Liver (tissue), 8 donors: ENCODE measurements at regions not wholly inside any gene's neighbourhood (a gene's known extent, or its start where the extent isn't known, plus 50 kb on each side); places are given as distances from the start of the nearest gene placed in this dataset.

Experiments used
- DNase-seq: peaks from one replicate; pipeline ENCODE4 v3.0.0-alpha.2; 2017; ENCODE audit warnings: low spot score
- H3K27ac ChIP-seq, 2 donors: one replicate each; pipeline ENCODE4 v1.7.0; 2013; ENCODE audit warnings: inconsistent platforms in 2 of 2, low read length in 2 of 2, control low read depth in 1 of 2, low read depth in 1 of 2, mild to moderate bottlenecking in 1 of 2
- H3K27me3 ChIP-seq, 4 donors: one replicate each; pipeline versions ENCODE4 v1.6.1 to v1.7.0; 2013; ENCODE audit warnings: low read length in 3 of 4, inconsistent platforms in 1 of 4, mild to moderate bottlenecking in 1 of 4, moderate library complexity in 1 of 4; ENCODE audit not compliant: control insufficient read depth in 4 of 4, insufficient read depth in 4 of 4
- H3K36me3 ChIP-seq, 4 donors: one replicate each; pipeline versions ENCODE4 v1.6.1 to v1.7.0; 2013; ENCODE audit warnings: low read length in 3 of 4, mild to moderate bottlenecking in 3 of 4, low read depth in 1 of 4, moderate library complexity in 1 of 4; ENCODE audit not compliant: control insufficient read depth in 4 of 4, insufficient read depth in 3 of 4
- H3K4me1 ChIP-seq, 4 donors: one replicate each; pipeline versions ENCODE4 v1.6.1 to v1.7.0; 2013; ENCODE audit warnings: low read length in 3 of 4, mild to moderate bottlenecking in 3 of 4, moderate library complexity in 1 of 4; ENCODE audit not compliant: control insufficient read depth in 4 of 4, insufficient read depth in 4 of 4
- H3K4me3 ChIP-seq, 3 donors: one replicate each; pipeline versions ENCODE4 v1.6.1 to v1.7.0; 2013; ENCODE audit warnings: low read length in 3 of 3, control low read depth in 1 of 3, low read depth in 1 of 3, mild to moderate bottlenecking in 1 of 3
- H3K9ac ChIP-seq, 2 donors: one replicate each; pipeline ENCODE4 v1.7.0; 2013; ENCODE audit warnings: low read length in 2 of 2, mild to moderate bottlenecking in 2 of 2, moderate library complexity in 2 of 2, control low read depth in 1 of 2, low read depth in 1 of 2
- H3K9me3 ChIP-seq, 4 donors: one replicate each; pipeline versions ENCODE4 v1.6.1 to v1.7.0; 2013; ENCODE audit warnings: low read length in 3 of 4; ENCODE audit not compliant: control insufficient read depth in 4 of 4
- EGR1 ChIP-seq, 2 donors: IDR thresholded peaks; 2 replicates each; pipeline ENCODE4 v1.6.1; 2016 to 2018; ENCODE audit warnings: antibody characterized with exemption in 2 of 2, low read depth in 2 of 2
- FOXA1 ChIP-seq: IDR thresholded peaks from 2 replicates; pipeline ENCODE4 v1.6.1; 2016; ENCODE audit warnings: antibody characterized with exemption
- FOXA2 ChIP-seq: IDR thresholded peaks from 2 replicates; pipeline ENCODE4 v1.6.1; 2016; ENCODE audit warnings: antibody characterized with exemption
- GABPA ChIP-seq, 2 donors: IDR thresholded peaks in 1 of 2; conservative IDR thresholded peaks in 1 of 2; 2 replicates each; pipeline ENCODE4 v1.6.1; 2016; ENCODE audit warnings: antibody characterized with exemption in 2 of 2, mild to moderate bottlenecking in 1 of 2, moderate library complexity in 1 of 2
- HNF4A ChIP-seq, 2 donors: conservative IDR thresholded peaks; 2 replicates each; pipeline ENCODE4 v1.6.1; 2016; ENCODE audit warnings: antibody characterized with exemption in 2 of 2, mild to moderate bottlenecking in 2 of 2
- HNF4G ChIP-seq: IDR thresholded peaks from 2 replicates; pipeline ENCODE4 v1.6.1; 2016; ENCODE audit warnings: antibody characterized with exemption
- JUND ChIP-seq, 2 donors: IDR thresholded peaks; 2 replicates each; pipeline ENCODE4 v1.6.1; 2016; ENCODE audit warnings: antibody characterized with exemption in 2 of 2
- MAX ChIP-seq: IDR thresholded peaks from 2 replicates; pipeline ENCODE4 v1.6.1; 2016; ENCODE audit warnings: antibody characterized with exemption
- RAD21 ChIP-seq, 2 donors: IDR thresholded peaks; 2 replicates each; pipeline ENCODE4 v1.6.1; 2016; ENCODE audit warnings: antibody characterized with exemption in 2 of 2, mild to moderate bottlenecking in 2 of 2
- RXRA ChIP-seq, 2 donors: IDR thresholded peaks; 2 replicates each; pipeline ENCODE4 v1.6.1; 2017 to 2018; ENCODE audit warnings: antibody characterized with exemption in 2 of 2, mild to moderate bottlenecking in 1 of 2
- SP1 ChIP-seq: IDR thresholded peaks from 2 replicates; pipeline ENCODE4 v1.6.1; 2018; ENCODE audit warnings: antibody characterized with exemption, mild to moderate bottlenecking
- TAF1 ChIP-seq: conservative IDR thresholded peaks from 2 replicates; pipeline ENCODE4 v1.6.1; 2016; ENCODE audit warnings: antibody characterized with exemption, mild to moderate bottlenecking
- YY1 ChIP-seq: IDR thresholded peaks from 2 replicates; pipeline ENCODE4 v1.6.1; 2016; ENCODE audit warnings: antibody characterized with exemption, mild to moderate bottlenecking
- WGBS: extraction: QIAGEN DNeasy Blood & Tissue Kit; methylation state at CpG from one replicate; pipeline ENCODE4 v1.1.7; 2013; 5-methylcytosine and 5-hydroxymethylcytosine counted together
- TF ChIP-seq, protein P1 (sequence below): fragments of 150-350 bp; IDR thresholded peaks from 2 replicates; pipeline ENCODE4 v1.5.1; 2017; ENCODE audit warnings: improper control_type of control experiment, low read depth, low read length; ENCODE audit not compliant: missing input control
- TF ChIP-seq, protein P2 (sequence below): IDR thresholded peaks from 2 replicates; pipeline ENCODE4 v1.6.1; 2016; ENCODE audit warnings: antibody characterized with exemption, mild to moderate bottlenecking
- donor health status: healthy.
- donor health status: healthy.
- donor health status: healthy.
- donor health status: healthy.
- donor health status: healthy.

- H3K9me3 ChIP-seq = no peaks in the 10 kb centered on the region
- 82% methylated on average over 2 of the region's 2 CpGs for WGBS
- H3K9ac ChIP-seq = no peak overlapping the region
- H3K4me1 ChIP-seq = peaks cover 0 to 3% (median 0%) of the 10 kb centered on the region in 4 donors
- H3K27ac ChIP-seq = no peak overlapping the region
- H3K27me3 ChIP-seq = no peaks in the 10 kb centered on the region
- H3K36me3 ChIP-seq = no peaks in the 10 kb centered on the region
- DNase-seq = no peak
- H3K4me3 ChIP-seq = no peak overlapping the region
- TF ChIP-seq, protein P1, sequence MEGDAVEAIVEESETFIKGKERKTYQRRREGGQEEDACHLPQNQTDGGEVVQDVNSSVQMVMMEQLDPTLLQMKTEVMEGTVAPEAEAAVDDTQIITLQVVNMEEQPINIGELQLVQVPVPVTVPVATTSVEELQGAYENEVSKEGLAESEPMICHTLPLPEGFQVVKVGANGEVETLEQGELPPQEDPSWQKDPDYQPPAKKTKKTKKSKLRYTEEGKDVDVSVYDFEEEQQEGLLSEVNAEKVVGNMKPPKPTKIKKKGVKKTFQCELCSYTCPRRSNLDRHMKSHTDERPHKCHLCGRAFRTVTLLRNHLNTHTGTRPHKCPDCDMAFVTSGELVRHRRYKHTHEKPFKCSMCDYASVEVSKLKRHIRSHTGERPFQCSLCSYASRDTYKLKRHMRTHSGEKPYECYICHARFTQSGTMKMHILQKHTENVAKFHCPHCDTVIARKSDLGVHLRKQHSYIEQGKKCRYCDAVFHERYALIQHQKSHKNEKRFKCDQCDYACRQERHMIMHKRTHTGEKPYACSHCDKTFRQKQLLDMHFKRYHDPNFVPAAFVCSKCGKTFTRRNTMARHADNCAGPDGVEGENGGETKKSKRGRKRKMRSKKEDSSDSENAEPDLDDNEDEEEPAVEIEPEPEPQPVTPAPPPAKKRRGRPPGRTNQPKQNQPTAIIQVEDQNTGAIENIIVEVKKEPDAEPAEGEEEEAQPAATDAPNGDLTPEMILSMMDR = no peak
- TF ChIP-seq FOXA2 (no peak), HNF4A (conservative IDR thresholded peaks at IDR 0.05) (no peak), GABPA (IDR thresholded peaks at IDR 0.05 in 1 of 2, conservative IDR thresholded peaks at IDR 0.05 in 1 of 2) (no peak), EGR1 (IDR thresholded peaks at IDR 0.05; ENCODE audit: low read depth in 2 of 2) (no peak), TAF1 (no peak), HNF4G (no peak), FOXA1 (no peak), YY1 (no peak), SP1 (no peak)
These were observed 225.5 kb downstream of the ARPP21 start for GRCh38 chr3:35864871-35865270.

- Histone ChIP-seq H3K36me3 (no peaks in the 10 kb centered on the region), H3K27ac (no peak overlapping the region), H3K27me3 (no peaks in the 10 kb centered on the region), H3K9me3 (no peaks in the 10 kb centered on the region), H3K9ac (no peak overlapping the region), H3K4me1 (no peaks in the 10 kb centered on the region), H3K4me3 (no peak overlapping the region)
- DNase-seq = no peak
- TF ChIP-seq HNF4A (conservative IDR thresholded peaks at IDR 0.05) = no peak
These were observed 228.5 kb downstream of the ARPP21 start for GRCh38 chr3:35867791-35868190.

DNA sequence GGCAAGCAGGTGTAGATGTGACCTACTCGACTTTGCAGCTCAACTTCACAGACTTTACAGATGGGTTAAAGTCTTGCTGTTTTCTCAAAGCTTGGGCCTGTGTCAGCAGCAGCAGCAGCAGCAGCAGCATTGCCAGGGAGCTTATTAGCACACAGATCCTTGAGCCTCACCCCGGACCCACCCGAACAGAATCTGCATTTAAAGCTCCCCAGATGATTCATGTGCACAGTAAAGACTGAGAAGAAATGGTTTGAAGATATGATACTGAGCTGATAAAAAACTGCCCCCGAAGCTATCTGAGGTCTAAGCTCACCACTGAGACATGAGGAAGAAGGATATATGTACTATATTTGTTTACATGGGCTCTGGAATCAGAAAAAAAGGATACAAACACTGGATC lies 231.7 kb downstream of the ARPP21 start:
- DNase-seq = no peak
- Histone ChIP-seq H3K27ac (no peak overlapping the region), H3K36me3 (no peaks in the 10 kb centered on the region), H3K4me1 (no peaks in the 10 kb centered on the region), H3K9me3 (no peaks in the 10 kb centered on the region), H3K9ac (no peak overlapping the region), H3K27me3 (no peaks in the 10 kb centered on the region), H3K4me3 (no peak overlapping the region)
- 70% methylated on average over 4 of the region's 4 CpGs for WGBS
- TF ChIP-seq, protein P2, sequence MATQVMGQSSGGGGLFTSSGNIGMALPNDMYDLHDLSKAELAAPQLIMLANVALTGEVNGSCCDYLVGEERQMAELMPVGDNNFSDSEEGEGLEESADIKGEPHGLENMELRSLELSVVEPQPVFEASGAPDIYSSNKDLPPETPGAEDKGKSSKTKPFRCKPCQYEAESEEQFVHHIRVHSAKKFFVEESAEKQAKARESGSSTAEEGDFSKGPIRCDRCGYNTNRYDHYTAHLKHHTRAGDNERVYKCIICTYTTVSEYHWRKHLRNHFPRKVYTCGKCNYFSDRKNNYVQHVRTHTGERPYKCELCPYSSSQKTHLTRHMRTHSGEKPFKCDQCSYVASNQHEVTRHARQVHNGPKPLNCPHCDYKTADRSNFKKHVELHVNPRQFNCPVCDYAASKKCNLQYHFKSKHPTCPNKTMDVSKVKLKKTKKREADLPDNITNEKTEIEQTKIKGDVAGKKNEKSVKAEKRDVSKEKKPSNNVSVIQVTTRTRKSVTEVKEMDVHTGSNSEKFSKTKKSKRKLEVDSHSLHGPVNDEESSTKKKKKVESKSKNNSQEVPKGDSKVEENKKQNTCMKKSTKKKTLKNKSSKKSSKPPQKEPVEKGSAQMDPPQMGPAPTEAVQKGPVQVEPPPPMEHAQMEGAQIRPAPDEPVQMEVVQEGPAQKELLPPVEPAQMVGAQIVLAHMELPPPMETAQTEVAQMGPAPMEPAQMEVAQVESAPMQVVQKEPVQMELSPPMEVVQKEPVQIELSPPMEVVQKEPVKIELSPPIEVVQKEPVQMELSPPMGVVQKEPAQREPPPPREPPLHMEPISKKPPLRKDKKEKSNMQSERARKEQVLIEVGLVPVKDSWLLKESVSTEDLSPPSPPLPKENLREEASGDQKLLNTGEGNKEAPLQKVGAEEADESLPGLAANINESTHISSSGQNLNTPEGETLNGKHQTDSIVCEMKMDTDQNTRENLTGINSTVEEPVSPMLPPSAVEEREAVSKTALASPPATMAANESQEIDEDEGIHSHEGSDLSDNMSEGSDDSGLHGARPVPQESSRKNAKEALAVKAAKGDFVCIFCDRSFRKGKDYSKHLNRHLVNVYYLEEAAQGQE = no peak
- TF ChIP-seq RXRA (IDR thresholded peaks at IDR 0.05) (no peak), JUND (IDR thresholded peaks at IDR 0.05) (no peak), RAD21 (IDR thresholded peaks at IDR 0.05) (no peak), FOXA2 (no peak), TAF1 (no peak), YY1 (no peak), EGR1 (IDR thresholded peaks at IDR 0.05; ENCODE audit: low read depth in 2 of 2) (no peak), GABPA (IDR thresholded peaks at IDR 0.05 in 1 of 2, conservative IDR thresholded peaks at IDR 0.05 in 1 of 2) (no peak), SP1 (no peak), MAX (no peak), FOXA1 (no peak)
